ENCODE measurements at regions not wholly inside any gene's neighbourhood (a gene's known extent, or its start where the extent isn't known, plus 50 kb on each side); places are given as distances from the start of the nearest gene placed in this dataset.

GRCh38 chr14:94907626-94908261 is 137.8 kb upstream of the GSC start:
- Histone ChIP-seq H3K27ac (ENCODE audit: low read depth, low read length) (no peak overlapping the region), H3K79me2 (ENCODE audit: control insufficient read depth in 1 of 2, insufficient read depth in 2 of 2, low read length in 2 of 2) (no peaks in the 10 kb centered on the region), H3K4me3 (ENCODE audit: extremely low read depth in 1 of 4, insufficient read depth in 2 of 4, low read depth in 3 of 4, low read length in 4 of 4) (no peak overlapping the region), H2BK15ac (ENCODE audit: low read length) (no peak overlapping the region), H3K4me1 (replicated peaks in 1 of 4; ENCODE audit: control insufficient read depth in 3 of 4, insufficient read depth in 4 of 4, low read length in 3 of 4) (no peaks in the 10 kb centered on the region; a peak in 2 of 7 replicates), H3K36me3 (ENCODE audit: control insufficient read depth in 2 of 4, insufficient read depth in 4 of 4, low read length in 3 of 4) (no peaks in the 10 kb centered on the region), H3K23me2 (ENCODE audit: low read depth, low read length) (no peaks in the 10 kb centered on the region), H4K91ac (replicated peaks; ENCODE audit: insufficient read length, low read length) (no peak overlapping the region), H3K9ac (replicated peaks in 1 of 4; ENCODE audit: extremely low read depth in 1 of 4, low read depth in 3 of 4, low read length in 3 of 4) (no peak overlapping the region), H3K9me3 (ENCODE audit: insufficient read depth in 2 of 2, low read depth in 1 of 2, low read length in 1 of 2) (no peaks in the 10 kb centered on the region), H3K27me3 (replicated peaks in 1 of 4; ENCODE audit: control insufficient read depth in 3 of 4, extremely low read depth in 1 of 4, insufficient read depth in 3 of 4, low read length in 3 of 4) (peaks cover 5 to 20% (median 9%) of the 10 kb centered on the region in 4 experiments; a peak in 5 of 7 replicates), H4K8ac (ENCODE audit: extremely low read depth, insufficient read depth, low read length) (no peak overlapping the region; the same call in 1 of the 2 replicates), H3K14ac (ENCODE audit: insufficient read length) (no peak overlapping the region), H3K18ac (ENCODE audit: extremely low read depth, low read length) (no peak overlapping the region), H3K4me2 (ENCODE audit: insufficient read depth in 1 of 2, low read depth in 2 of 2, low read length in 2 of 2) (no peak overlapping the region), H4K5ac (ENCODE audit: insufficient read length, low read depth, low read length) (no peak overlapping the region), H2BK20ac (ENCODE audit: low read length) (no peak overlapping the region), H2AK5ac (ENCODE audit: low read depth, low read length) (no peak overlapping the region), H2BK12ac (ENCODE audit: low read depth, low read length) (no peak overlapping the region), H3K4ac (replicated peaks; ENCODE audit: insufficient read length, low read depth, low read length) (no peak overlapping the region), H4K20me1 (replicated peaks in 1 of 2; ENCODE audit: control insufficient read depth in 1 of 2, insufficient read depth in 2 of 2, low read length in 2 of 2) (no peaks in the 10 kb centered on the region), H3K79me1 (ENCODE audit: low read depth, low read length) (no peaks in the 10 kb centered on the region), H2BK120ac (replicated peaks; ENCODE audit: low read depth, low read length) (no peak overlapping the region), H3K56ac (replicated peaks; ENCODE audit: insufficient read length, low read depth, low read length) (no peak overlapping the region), H3K23ac (ENCODE audit: insufficient read length) (no peak overlapping the region), H2BK5ac (ENCODE audit: low read depth, low read length) (no peak overlapping the region), H2AFZ (ENCODE audit: low read length) (no peak overlapping the region)
- no peak for DNase-seq (ENCODE audit: low read depth in 1 of 2, low spot score in 2 of 2)
- TF ChIP-seq CHD1 (IDR thresholded peaks at IDR 0.05; ENCODE audit: low read depth, low read length) (no peak), HDAC2 (IDR thresholded peaks at IDR 0.05; ENCODE audit: borderline replicate concordance in 1 of 2, low read depth in 2 of 2, low read length in 2 of 2) (no peak), TEAD4 (IDR thresholded peaks at IDR 0.05; ENCODE audit: low read depth, low read length) (no peak), CEBPB (IDR thresholded peaks at IDR 0.05; ENCODE audit: low read depth, low read length) (no peak), USF2 (IDR thresholded peaks at IDR 0.05; ENCODE audit: low read length) (no peak), ZNF274 (IDR thresholded peaks at IDR 0.05; ENCODE audit: borderline replicate concordance, extremely low read depth, low read length) (no peak), RNF2 (IDR thresholded peaks at IDR 0.05; ENCODE audit: borderline replicate concordance, low read depth, low read length, missing control alignments, poor library complexity, severe bottlenecking) (no peak), BCL11A (IDR thresholded peaks at IDR 0.05; ENCODE audit: low read depth in 2 of 2, low read length in 2 of 2) (no peak), TAF1 (IDR thresholded peaks at IDR 0.05; ENCODE audit: low read depth, low read length) (no peak)
- ChIA-PET CTCF (ENCODE audit: partially characterized antibody) (no interaction called here), POLR2A (ENCODE audit: partially characterized antibody) (no interaction called here)
- 94% methylated on average over 19 of the region's 30 CpGs; no CpG with 5 or more reads in 1 of the 2 experiments for WGBS, 2 experiments (ENCODE audit: extremely low coverage in 1 of 2, insufficient coverage in 1 of 2, insufficient read length in 1 of 2, insufficient replicate concordance in 2 of 2, low coverage in 1 of 2, low lambda C conversion rate in 2 of 2, missing lambda C conversion rate in 1 of 2)
- FAIRE-seq: no peak

All from H1 (cell line).